ENCODE measurements at regions not wholly inside any gene's neighbourhood (a gene's known extent, or its start where the extent isn't known, plus 50 kb on each side); places are given as distances from the start of the nearest gene placed in this dataset.

DNA sequence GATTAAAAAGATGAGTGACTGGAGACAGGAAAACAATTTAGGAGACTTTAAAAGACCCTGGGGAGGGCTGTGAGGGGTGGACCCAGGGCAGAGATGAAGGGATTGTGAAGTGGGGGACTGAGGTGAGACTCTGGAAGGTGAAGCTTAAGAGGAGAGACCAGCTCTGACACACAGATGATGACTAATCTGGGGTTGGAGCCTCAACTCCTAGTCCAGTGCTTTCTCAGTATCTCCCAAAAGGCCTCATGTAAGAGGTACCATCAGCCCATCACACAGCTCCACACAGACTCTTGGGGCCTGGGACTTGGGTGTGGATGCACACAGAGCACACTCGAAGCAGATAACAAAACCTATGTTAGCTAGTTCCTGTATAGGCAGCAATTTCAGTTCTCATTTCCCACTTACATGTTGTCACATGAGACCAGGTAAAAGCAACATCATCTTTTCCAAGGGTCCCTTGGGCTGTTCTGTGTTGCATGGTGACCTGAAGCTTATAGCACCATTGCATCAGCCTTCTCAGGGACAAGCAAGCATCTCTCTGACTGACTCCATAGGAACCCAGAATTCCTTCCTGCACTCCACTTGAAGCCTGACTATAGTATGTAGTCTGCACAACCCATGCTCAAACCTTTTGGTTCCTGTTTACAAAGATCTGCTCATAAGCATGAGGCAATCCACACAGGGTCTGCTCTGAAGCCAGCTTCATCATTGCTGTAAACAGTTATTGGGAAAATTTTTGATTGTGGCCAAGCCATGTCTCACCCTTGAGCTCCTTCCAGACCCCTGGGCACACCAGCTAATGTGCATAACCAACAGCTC lies 88.6 kb upstream of the MYCBP2 start:
- H3K4me3 ChIP-seq (ENCODE audit: low read depth, low read length): no peak overlapping the region
- TF ChIP-seq, protein P1, sequence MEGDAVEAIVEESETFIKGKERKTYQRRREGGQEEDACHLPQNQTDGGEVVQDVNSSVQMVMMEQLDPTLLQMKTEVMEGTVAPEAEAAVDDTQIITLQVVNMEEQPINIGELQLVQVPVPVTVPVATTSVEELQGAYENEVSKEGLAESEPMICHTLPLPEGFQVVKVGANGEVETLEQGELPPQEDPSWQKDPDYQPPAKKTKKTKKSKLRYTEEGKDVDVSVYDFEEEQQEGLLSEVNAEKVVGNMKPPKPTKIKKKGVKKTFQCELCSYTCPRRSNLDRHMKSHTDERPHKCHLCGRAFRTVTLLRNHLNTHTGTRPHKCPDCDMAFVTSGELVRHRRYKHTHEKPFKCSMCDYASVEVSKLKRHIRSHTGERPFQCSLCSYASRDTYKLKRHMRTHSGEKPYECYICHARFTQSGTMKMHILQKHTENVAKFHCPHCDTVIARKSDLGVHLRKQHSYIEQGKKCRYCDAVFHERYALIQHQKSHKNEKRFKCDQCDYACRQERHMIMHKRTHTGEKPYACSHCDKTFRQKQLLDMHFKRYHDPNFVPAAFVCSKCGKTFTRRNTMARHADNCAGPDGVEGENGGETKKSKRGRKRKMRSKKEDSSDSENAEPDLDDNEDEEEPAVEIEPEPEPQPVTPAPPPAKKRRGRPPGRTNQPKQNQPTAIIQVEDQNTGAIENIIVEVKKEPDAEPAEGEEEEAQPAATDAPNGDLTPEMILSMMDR (IDR thresholded peaks at IDR 0.05; ENCODE audit: insufficient read depth, low read length): no peak
- DNase-seq (ENCODE audit: low read depth): no peak

DNA sequence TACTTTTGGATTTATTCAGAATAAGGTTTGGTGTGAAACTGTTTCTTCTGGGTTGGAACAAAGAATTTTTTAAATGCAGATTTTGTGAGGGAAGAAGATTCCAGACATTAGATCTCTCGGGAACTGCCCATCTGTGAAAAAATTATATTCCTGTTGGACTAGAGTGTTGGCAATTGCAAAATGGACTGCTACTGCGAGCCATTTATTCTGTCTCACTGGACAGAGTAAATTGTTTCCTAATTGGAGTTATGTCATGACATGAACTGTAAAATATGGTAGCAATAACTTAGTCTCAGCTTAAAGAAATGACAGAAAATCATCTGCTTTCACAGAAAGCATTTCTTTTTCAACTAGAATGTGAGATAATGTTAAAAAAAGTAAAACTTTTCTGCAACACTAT lies 86.0 kb upstream of the MYCBP2 start:
- TF ChIP-seq, protein P1 (IDR thresholded peaks at IDR 0.05; ENCODE audit: insufficient read depth, low read length): no peak
- no peak overlapping the region for H3K4me3 ChIP-seq (ENCODE audit: low read depth, low read length)
- DNase-seq (ENCODE audit: low read depth): no peak

DNA sequence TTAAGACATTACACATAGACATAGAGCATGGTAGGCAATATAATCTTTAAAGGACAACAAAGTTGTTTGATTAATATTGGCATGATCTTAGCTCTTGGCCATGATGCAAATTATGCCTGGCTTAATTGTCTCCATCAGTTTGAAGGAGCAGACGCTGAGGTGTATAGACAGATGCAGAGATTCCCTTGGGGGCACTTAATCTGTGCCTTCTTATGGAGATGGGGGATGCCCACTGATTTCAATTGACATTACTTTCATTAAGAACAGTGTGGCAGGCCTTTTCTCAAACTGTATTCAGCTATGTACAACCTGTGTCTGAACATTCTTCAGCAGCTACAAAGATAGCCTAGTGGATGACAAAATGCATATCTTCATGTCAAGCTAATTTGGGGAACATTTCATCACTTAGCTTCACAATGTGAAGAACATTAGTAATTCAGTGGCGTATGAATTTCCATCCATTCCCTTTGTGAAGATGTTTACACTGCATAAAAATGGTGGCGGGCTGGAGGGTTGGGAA lies 85.3 kb upstream of the MYCBP2 start:
- no peak for DNase-seq (ENCODE audit: low read depth)
- TF ChIP-seq, protein P1 (IDR thresholded peaks at IDR 0.05; ENCODE audit: insufficient read depth, low read length): no peak
- no peak overlapping the region for H3K4me3 ChIP-seq (ENCODE audit: low read depth, low read length)

DNA sequence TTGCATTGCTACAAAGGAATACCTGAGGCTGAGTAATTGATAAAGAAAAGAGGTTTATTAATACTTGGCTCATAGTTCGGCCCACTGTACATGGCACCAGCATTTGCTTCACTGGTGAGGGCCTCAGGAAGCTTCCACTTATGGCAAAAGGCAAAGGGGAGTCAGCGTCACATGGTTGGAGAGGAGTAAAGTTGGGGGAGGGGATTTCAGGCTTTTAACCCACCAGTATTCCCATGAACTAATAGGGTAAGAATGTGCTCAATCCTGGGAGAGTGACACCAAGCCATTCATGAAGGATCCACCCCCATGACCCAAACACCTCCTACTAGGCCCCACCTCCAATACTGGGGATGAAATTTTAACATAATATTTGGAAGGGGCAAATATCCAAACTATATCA lies 82.5 kb upstream of the MYCBP2 start:
- no peak overlapping the region for H3K4me3 ChIP-seq (ENCODE audit: low read depth, low read length)
- TF ChIP-seq, protein P1 (IDR thresholded peaks at IDR 0.05; ENCODE audit: insufficient read depth, low read length): no peak
- no peak for DNase-seq (ENCODE audit: low read depth)

DNA sequence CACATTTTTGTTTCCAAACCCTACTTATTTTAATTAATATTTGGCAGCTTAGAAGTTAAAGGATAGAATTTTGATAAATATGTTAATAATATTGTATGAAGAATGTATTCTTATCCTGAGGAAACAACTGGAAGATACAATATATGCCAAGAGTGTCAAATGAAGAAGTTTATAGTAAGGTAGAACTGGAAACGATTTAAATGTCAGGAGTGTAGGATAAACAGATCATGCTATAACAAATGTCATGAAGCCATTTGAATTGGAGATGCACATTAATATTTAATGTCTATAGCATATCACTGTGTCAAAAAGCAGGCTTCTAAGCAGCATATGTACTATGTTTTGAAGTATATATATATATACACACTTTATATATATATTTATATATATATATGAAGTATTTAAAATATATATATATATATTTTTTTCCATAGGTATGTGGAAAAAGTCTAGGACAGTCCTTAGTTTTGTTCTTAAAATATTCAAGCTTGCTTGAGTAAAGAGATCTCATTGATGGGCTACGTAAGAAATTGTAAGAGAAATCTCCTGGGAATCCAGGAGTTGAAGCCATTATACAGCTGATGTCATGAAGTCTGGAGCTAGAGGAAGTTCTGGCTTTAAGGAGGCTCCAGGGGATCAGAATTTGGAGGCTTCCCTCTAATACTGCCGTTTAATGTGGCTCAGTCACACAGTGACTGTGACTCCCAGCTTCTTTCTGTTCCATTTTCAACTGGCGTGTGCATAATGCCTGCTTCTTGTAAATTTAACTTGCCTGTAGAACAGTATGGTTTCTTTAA lies 79.9 kb upstream of the MYCBP2 start:
- no peak overlapping the region for H3K4me3 ChIP-seq (ENCODE audit: low read depth, low read length)
- no peak for DNase-seq (ENCODE audit: low read depth)
- TF ChIP-seq, protein P1 (IDR thresholded peaks at IDR 0.05; ENCODE audit: insufficient read depth, low read length): no peak

DNA sequence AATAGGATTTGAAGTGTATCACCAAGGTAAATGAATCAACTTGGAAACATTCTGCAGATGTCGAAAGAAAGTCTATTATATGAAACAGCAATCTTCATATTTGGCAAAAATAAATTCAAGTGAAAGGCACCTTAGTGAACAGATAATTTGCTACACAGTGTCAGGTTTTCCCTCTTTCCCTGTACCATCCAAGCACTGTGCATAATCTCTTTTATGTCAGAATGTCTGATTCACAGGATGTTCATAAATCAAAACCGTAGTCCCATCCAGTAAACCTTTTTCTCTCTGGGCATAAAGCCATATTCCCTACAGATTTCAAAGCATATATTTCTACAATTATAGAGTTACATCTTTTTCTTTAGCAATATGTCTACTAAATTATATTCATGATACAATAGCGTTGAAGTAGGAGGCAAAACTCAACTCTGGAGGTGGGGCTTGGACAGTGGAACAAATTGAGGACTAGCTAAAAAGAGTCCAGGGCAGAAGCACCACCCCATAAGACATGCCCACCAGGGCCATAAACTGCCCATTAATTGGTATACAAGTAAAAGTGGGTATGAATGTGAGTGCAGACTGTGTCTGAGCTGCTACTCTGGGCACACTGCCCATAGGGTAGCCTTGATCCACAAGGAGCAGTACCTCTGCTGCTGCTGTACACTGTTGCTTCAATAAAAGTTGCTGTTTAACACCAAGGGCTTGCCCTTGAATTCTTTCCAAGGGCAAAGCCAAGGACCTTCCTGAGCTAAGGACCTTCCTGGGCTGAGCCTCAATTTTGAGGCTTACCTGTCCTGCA lies 72.1 kb upstream of the MYCBP2 start:
- DNase-seq (ENCODE audit: low read depth): no peak
- no peak overlapping the region for H3K4me3 ChIP-seq (ENCODE audit: low read depth, low read length)
- TF ChIP-seq, protein P1 (IDR thresholded peaks at IDR 0.05; ENCODE audit: insufficient read depth, low read length): no peak
